H1 (cell line): ENCODE measurements at regions not wholly inside any gene's neighbourhood (a gene's known extent, or its start where the extent isn't known, plus 50 kb on each side); places are given as distances from the start of the nearest gene placed in this dataset.

Source experiments
- CHD7 ChIP-seq: fragments of 300-600 bp; sonication (generic); IDR thresholded peaks from 2 replicates; pipeline ENCODE4 v1.7.1; 2012; ENCODE audit warnings: low read length, moderate library complexity, mild to moderate bottlenecking, inconsistent platforms; ENCODE audit not compliant: insufficient replicate concordance

- TF ChIP-seq CHD7 = no peak
Observed at GRCh38 chr5:168039566-168040248, 251.7 kb upstream of the WWC1 start (continued).
